Stomach (tissue), 8 donors: ENCODE measurements at regions not wholly inside any gene's neighbourhood (a gene's known extent, or its start where the extent isn't known, plus 50 kb on each side); places are given as distances from the start of the nearest gene placed in this dataset.

ENCODE experiments used
- DNase-seq, 2 donors: peaks; one replicate each; pipeline versions ENCODE4 v3.0.0 to v3.0.0-alpha.2; 2013 to 2019
- H3K27ac ChIP-seq, 5 donors: fragments of 200-600 bp in 4 of 5; sonication (generic) in 4 of 5; one replicate each; pipeline ENCODE4 v1.5.1; 2013 to 2019; ENCODE audit warnings: mild to moderate bottlenecking in 1 of 5, moderate library complexity in 1 of 5
- H3K27me3 ChIP-seq, 3 donors: fragments of 200-600 bp; sonication (generic); one replicate each; pipeline ENCODE4 v1.5.1; 2017 to 2019; ENCODE audit warnings: mixed run types in 1 of 3
- H3K36me3 ChIP-seq, 4 donors: fragments of 200-600 bp; sonication (generic); 1 replicate in 3 of 4; 2 replicates in 1 of 4; pipeline ENCODE4 v1.5.1; 2016 to 2019
- H3K4me1 ChIP-seq, 4 donors: fragments of 200-600 bp; sonication (generic); one replicate each; pipeline ENCODE4 v1.5.1; 2016 to 2019
- H3K4me3 ChIP-seq, 4 donors: fragments of 200-600 bp; sonication (generic) in 3 of 4; one replicate each; pipeline ENCODE4 v1.5.1; 2016 to 2019; ENCODE audit warnings: mild to moderate bottlenecking in 1 of 4
- H3K9me3 ChIP-seq, 4 donors: fragments of 200-600 bp; sonication (generic); one replicate each; pipeline ENCODE4 v1.5.1; 2016 to 2019
- CTCF ChIP-seq, 7 experiments: fragments of 450-650 bp in 4 of 7; fragments of 200-600 bp in 3 of 7; sonication (generic) in 3 of 7; IDR thresholded peaks; one replicate each; pipeline ENCODE4 v1.5.1; 2016 to 2019; ENCODE audit warnings: antibody characterized with exemption in 7 of 7, control low read depth in 2 of 7, mild to moderate bottlenecking in 1 of 7
- EP300 ChIP-seq: sonication (generic); formaldehyde crosslinking; IDR thresholded peaks from one replicate; pipeline ENCODE4 v1.6.1; 2017; ENCODE audit warnings: antibody characterized with exemption
- POLR2A ChIP-seq, 4 donors: fragments of 450-650 bp; IDR thresholded peaks; one replicate each; pipeline ENCODE4 v1.6.1; 2016; ENCODE audit warnings: antibody characterized with exemption in 4 of 4, control low read depth in 2 of 4, mild to moderate bottlenecking in 1 of 4, moderate library complexity in 1 of 4
- POLR2AphosphoS5 ChIP-seq, 3 donors: sonication (generic); formaldehyde crosslinking; IDR thresholded peaks; one replicate each; pipeline ENCODE4 v1.6.1; 2016; ENCODE audit warnings: antibody characterized with exemption in 3 of 3
- WGBS, 5 donors: extraction: QIAGEN DNeasy Blood & Tissue Kit in 3 of 5; methylation state at CpG; one replicate each; pipeline versions ENCODE4 v1.1.5 to v1.1.7; 2013 to 2018; 5-methylcytosine and 5-hydroxymethylcytosine counted together
- intact Hi-C: fragments of 100-400 bp; cut with DNase I; formaldehyde crosslinking; loops from one replicate; pipeline ENCODE4 v1.15.1; 2023; ENCODE audit warnings: low total_unique reads
- donor health status: healthy with polysubstance abuse.
- donor health status: Bipolar disorder and iron deficiency.
- donor health status: healthy.

- intact Hi-C loops: no loop called here
- TF ChIP-seq EP300 (no peak), POLR2AphosphoS5 (IDR thresholded peaks at IDR 0.05) (no peak), POLR2A (IDR thresholded peaks at IDR 0.05) (no peak), CTCF (IDR thresholded peaks at IDR 0.05) (no peak)
- no peak for DNase-seq
Measured at GRCh38 chr4:141406237-141406636, 185.5 kb downstream of the ZNF330 start.

GRCh38 chr4:141409556-141409955 is 188.9 kb downstream of the ZNF330 start:
- Histone ChIP-seq H3K36me3 (no peaks in the 10 kb centered on the region), H3K4me3 (no peak overlapping the region), H3K27ac (no peak overlapping the region), H3K9me3 (no peaks in the 10 kb centered on the region), H3K27me3 (no peaks in the 10 kb centered on the region), H3K4me1 (no peaks in the 10 kb centered on the region)
- intact Hi-C loops: no loop called here
- TF ChIP-seq EP300: no peak
- no peak for TF ChIP-seq POLR2AphosphoS5 (IDR thresholded peaks at IDR 0.05)
- no peak for TF ChIP-seq POLR2A (IDR thresholded peaks at IDR 0.05)
- TF ChIP-seq CTCF (IDR thresholded peaks at IDR 0.05): no peak
- WGBS, 5 donors: 83 to 95% (median 93%) methylated on average over 5 of the region's 5 CpGs
- no peak for DNase-seq

More at GRCh38 chr4:141406237-141406636, 185.5 kb downstream of the ZNF330 start:
- Histone ChIP-seq H3K4me3 (no peak overlapping the region), H3K9me3 (no peaks in the 10 kb centered on the region), H3K36me3 (no peaks in the 10 kb centered on the region), H3K27me3 (no peaks in the 10 kb centered on the region), H3K27ac (no peak overlapping the region), H3K4me1 (no peaks in the 10 kb centered on the region)

- intact Hi-C loops: no loop called here
- Histone ChIP-seq H3K27me3 (no peaks in the 10 kb centered on the region), H3K4me1 (no peaks in the 10 kb centered on the region), H3K9me3 (no peaks in the 10 kb centered on the region), H3K27ac (no peak overlapping the region), H3K4me3 (no peak overlapping the region), H3K36me3 (no peaks in the 10 kb centered on the region)
- no peak for DNase-seq
- TF ChIP-seq POLR2AphosphoS5 (IDR thresholded peaks at IDR 0.05) (no peak), CTCF (IDR thresholded peaks at IDR 0.05) (no peak), EP300 (no peak), POLR2A (IDR thresholded peaks at IDR 0.05) (no peak)
- 65 to 86% (median 75%) methylated on average over 4 of the region's 4 CpGs for WGBS, 5 donors
Measured at GRCh38 chr4:141410839-141411238, 190.1 kb downstream of the ZNF330 start.

- intact Hi-C loops: no loop called here
- TF ChIP-seq POLR2AphosphoS5 (IDR thresholded peaks at IDR 0.05) (no peak), EP300 (no peak), CTCF (IDR thresholded peaks at IDR 0.05) (no peak), POLR2A (IDR thresholded peaks at IDR 0.05) (no peak)
Measured at GRCh38 chr4:141411936-141412335, 191.2 kb downstream of the ZNF330 start.

More at GRCh38 chr4:141411936-141412335, 191.2 kb downstream of the ZNF330 start:
- no peaks in the 10 kb centered on the region for H3K36me3 ChIP-seq
- no peak overlapping the region for H3K27ac ChIP-seq
- DNase-seq: no peak
- no peaks in the 10 kb centered on the region for H3K9me3 ChIP-seq
- 63 to 83% (median 71%) methylated on average over 1 of the region's 1 CpG for WGBS, 5 donors
- H3K27me3 ChIP-seq: no peaks in the 10 kb centered on the region
- no peak overlapping the region for H3K4me3 ChIP-seq
- H3K4me1 ChIP-seq: peaks cover 0 to 6% (median 0%) of the 10 kb centered on the region in 4 donors
